ENCODE measurements at regions not wholly inside any gene's neighbourhood (a gene's known extent, or its start where the extent isn't known, plus 50 kb on each side); places are given as distances from the start of the nearest gene placed in this dataset.

DNA sequence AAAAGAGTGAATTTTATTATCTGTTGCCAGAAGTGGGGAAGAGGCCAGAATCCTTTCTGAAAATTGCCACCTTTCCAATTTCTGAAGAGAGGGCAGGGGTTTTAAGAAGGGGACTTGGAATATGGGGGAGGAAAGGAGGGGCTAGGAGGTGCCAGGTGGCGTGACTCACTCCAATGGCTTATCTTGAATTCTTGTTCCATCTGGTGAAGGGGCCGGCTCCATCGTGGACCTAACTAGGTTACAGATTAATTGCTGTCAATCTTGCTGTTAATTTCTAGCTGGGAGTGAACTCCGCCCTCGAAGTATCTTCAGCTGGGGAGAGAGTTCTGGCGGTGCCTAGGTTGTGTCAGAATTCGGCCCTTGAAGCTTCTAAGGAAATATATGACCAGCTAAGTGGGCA lies 138.7 kb downstream of the YTHDC2 start:
- Mint-ChIP-seq H3K9me3 (peaks cover 6 to 10% of the 10 kb centered on the region in 2 donors), H3K36me3 (no peaks in the 10 kb centered on the region), H3K27me3 (peaks cover 12 to 16% of the 10 kb centered on the region in 2 donors), H3K4me1 (no peaks in the 10 kb centered on the region), H3K4me3 (no peak overlapping the region), H3K27ac (no peak overlapping the region)
- DNase-seq, result no peak
- ATAC-seq (replicated peaks), result no peak

GRCh38 chr5:113654828-113655227 lies 141.3 kb downstream of the YTHDC2 start:
- DNase-seq, result no peak

GRCh38 chr5:113660206-113660605 lies 146.7 kb downstream of the YTHDC2 start:
- no peaks in the 10 kb centered on the region for H3K4me1 Mint-ChIP-seq
- no peaks in the 10 kb centered on the region for H3K9me3 Mint-ChIP-seq
- H3K27ac Mint-ChIP-seq, result no peak overlapping the region
- ATAC-seq (replicated peaks) (no peak), DNase-seq (no peak)
- H3K27me3 Mint-ChIP-seq, result peaks cover 8 to 16% of the 10 kb centered on the region in 2 donors
- no peaks in the 10 kb centered on the region for H3K36me3 Mint-ChIP-seq
- H3K4me3 Mint-ChIP-seq, result no peak overlapping the region

More at GRCh38 chr5:113654828-113655227, 141.3 kb downstream of the YTHDC2 start:
- no peaks in the 10 kb centered on the region for H3K4me1 Mint-ChIP-seq
- no peak overlapping the region for H3K27ac Mint-ChIP-seq
- H3K27me3 Mint-ChIP-seq, result peaks cover 0 to 5% of the 10 kb centered on the region in 2 donors
- H3K4me3 Mint-ChIP-seq, result no peak overlapping the region
- ATAC-seq (replicated peaks), result no peak
- H3K36me3 Mint-ChIP-seq, result no peaks in the 10 kb centered on the region
- H3K9me3 Mint-ChIP-seq, result peaks cover 6 to 10% of the 10 kb centered on the region in 2 donors

GRCh38 chr5:113660706-113661250 lies 147.3 kb downstream of the YTHDC2 start:
- H3K27me3 Mint-ChIP-seq, result peaks cover 8 to 16% of the 10 kb centered on the region in 2 donors
- H3K9me3 Mint-ChIP-seq, result no peaks in the 10 kb centered on the region
- ATAC-seq (replicated peaks) (no peak), DNase-seq (no peak)
- no peak overlapping the region for H3K27ac Mint-ChIP-seq
- no peaks in the 10 kb centered on the region for H3K36me3 Mint-ChIP-seq
- H3K4me1 Mint-ChIP-seq, result no peaks in the 10 kb centered on the region
- H3K4me3 Mint-ChIP-seq, result no peak overlapping the region

GRCh38 chr5:113663879-113664541 lies 150.5 kb downstream of the YTHDC2 start:
- no peak for ATAC-seq (replicated peaks)
- Mint-ChIP-seq H3K36me3 (no peaks in the 10 kb centered on the region), H3K4me3 (no peak overlapping the region), H3K9me3 (peaks cover 3% of the 10 kb centered on the region in 2 donors), H3K4me1 (no peaks in the 10 kb centered on the region), H3K27me3 (peaks cover 8 to 23% of the 10 kb centered on the region in 2 donors), H3K27ac (no peak overlapping the region)
- no peak for DNase-seq

GRCh38 chr5:113673041-113673440 lies 159.5 kb downstream of the YTHDC2 start:
- no peak for ATAC-seq (replicated peaks)
- Mint-ChIP-seq H3K27ac (no peak overlapping the region), H3K4me1 (no peaks in the 10 kb centered on the region), H3K27me3 (peaks cover 0 to 6% of the 10 kb centered on the region in 2 donors), H3K9me3 (peaks cover 3 to 4% of the 10 kb centered on the region in 2 donors), H3K36me3 (no peaks in the 10 kb centered on the region), H3K4me3 (no peak overlapping the region)
- no peak for DNase-seq

DNA sequence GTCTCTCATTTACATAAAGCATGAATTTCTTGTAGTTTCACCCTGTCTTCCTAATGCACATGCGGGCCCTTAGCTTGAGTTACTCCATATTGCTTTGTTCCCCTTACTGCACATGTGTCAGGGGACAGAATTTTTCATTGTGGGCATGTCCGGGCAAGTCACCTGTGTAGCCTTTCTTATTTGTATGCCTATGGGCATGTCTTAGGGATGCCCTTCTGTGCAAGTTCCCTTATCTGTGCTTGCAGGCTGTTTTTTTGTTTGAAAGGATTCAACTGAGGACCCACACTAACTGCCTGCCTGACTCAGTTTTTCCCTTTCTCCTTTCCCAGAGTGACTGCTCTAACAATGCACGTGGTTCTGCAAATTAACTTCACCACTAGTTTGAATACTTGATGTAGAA lies 161.7 kb downstream of the YTHDC2 start:
- ATAC-seq (replicated peaks) (no peak), DNase-seq (no peak)
- Mint-ChIP-seq H3K27me3 (peaks cover 0 to 6% of the 10 kb centered on the region in 2 donors), H3K27ac (no peak overlapping the region), H3K4me1 (no peaks in the 10 kb centered on the region), H3K4me3 (no peak overlapping the region), H3K9me3 (peaks cover 0 to 3% of the 10 kb centered on the region in 2 donors), H3K36me3 (no peaks in the 10 kb centered on the region)

DNA sequence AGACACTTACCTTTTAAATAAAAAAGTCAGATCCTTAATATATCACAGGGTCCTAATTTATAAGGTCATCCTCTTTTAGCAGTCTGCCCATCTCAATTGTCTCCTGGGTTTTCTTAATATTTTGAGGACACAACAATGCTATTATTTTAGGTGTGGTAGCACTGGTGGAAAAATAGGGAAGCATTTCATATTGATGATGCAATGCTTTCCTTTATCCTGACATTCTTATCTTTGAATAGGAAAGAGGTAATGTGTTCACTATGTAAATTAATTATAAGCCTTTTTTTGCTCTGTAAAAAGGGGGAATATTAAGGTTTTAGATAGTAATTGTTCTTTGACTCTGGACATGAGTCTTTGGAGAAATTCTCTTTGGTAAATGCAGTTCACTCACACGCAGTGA lies 164.7 kb downstream of the YTHDC2 start:
- Mint-ChIP-seq H3K9me3 (peaks cover 0 to 3% of the 10 kb centered on the region in 2 donors), H3K27me3 (peaks cover 0 to 6% of the 10 kb centered on the region in 2 donors), H3K27ac (no peak overlapping the region), H3K4me3 (no peak overlapping the region), H3K4me1 (no peaks in the 10 kb centered on the region), H3K36me3 (no peaks in the 10 kb centered on the region)
- ATAC-seq (replicated peaks) (no peak), DNase-seq (no peak)

DNA sequence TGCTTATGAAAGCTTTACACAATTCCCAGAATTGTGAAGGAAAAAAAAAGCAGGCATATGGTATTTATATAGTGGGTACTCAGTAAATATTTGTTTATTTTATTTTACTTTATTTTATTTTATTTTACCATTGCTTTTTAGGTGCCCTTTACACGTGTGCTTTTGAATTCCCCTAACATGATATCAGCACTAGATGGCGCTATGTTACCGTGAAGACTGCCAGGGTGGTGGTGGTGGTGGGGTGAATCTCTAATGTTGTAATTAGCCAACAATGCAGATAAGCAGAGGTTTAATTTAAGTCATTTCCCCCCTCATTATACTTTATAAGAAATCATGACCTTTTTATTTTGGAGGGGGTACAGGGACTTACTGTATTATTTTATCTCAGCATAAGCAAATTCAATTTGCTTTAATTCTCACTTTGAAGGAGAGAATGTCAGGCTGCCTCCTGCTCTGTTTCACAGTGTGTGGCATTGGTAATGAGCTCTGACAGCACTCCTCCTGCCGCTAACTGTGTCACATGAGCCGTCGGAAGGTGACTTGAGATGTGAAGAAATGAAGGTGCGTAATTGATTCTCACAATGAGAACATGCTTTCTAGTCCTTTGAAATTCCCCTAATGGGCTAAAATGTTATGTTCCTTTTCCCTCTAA lies 165.6 kb downstream of the YTHDC2 start:
- peak; percentile 64 to 67 for ATAC-seq (replicated peaks)
- H3K36me3 Mint-ChIP-seq, result no peaks in the 10 kb centered on the region
- peak; percentile 3 for DNase-seq
- no peak overlapping the region for H3K4me3 Mint-ChIP-seq
- H3K27me3 Mint-ChIP-seq, result peaks cover 0 to 6% of the 10 kb centered on the region in 2 donors
- H3K27ac Mint-ChIP-seq, result no peak overlapping the region
- no peaks in the 10 kb centered on the region for H3K4me1 Mint-ChIP-seq
- H3K9me3 Mint-ChIP-seq, result peaks cover 0 to under 1% of the 10 kb centered on the region in 2 donors

DNA sequence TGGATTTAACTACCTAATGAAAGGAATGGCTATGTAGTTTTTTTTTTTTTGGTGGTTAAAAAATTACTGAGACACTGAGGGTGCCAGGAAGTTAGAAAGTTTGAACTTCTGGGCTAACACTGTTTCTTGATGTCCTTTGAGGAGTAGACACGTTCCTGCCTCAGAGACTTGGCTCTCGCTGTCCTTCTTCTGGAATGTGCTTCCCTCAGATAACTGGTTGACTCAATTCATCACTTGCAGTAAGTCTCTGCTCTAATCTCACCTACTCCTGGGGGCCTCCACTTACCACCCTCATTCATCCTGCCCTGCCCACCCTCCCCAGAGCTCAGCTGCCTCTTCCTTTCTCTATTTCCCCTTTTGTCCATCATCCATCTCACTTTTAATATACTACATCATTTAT lies 167.0 kb downstream of the YTHDC2 start:
- Mint-ChIP-seq H3K4me3 (no peak overlapping the region), H3K4me1 (no peaks in the 10 kb centered on the region), H3K36me3 (no peaks in the 10 kb centered on the region), H3K27me3 (peaks cover 0 to 6% of the 10 kb centered on the region in 2 donors), H3K27ac (no peak overlapping the region), H3K9me3 (no peaks in the 10 kb centered on the region)
- DNase-seq, result no peak
- no peak for ATAC-seq (replicated peaks)

GRCh38 chr5:113682497-113683136 lies 169.1 kb downstream of the YTHDC2 start:
- ATAC-seq (replicated peaks) (no peak), DNase-seq (no peak)
- H3K4me1 Mint-ChIP-seq, result no peaks in the 10 kb centered on the region

DNA sequence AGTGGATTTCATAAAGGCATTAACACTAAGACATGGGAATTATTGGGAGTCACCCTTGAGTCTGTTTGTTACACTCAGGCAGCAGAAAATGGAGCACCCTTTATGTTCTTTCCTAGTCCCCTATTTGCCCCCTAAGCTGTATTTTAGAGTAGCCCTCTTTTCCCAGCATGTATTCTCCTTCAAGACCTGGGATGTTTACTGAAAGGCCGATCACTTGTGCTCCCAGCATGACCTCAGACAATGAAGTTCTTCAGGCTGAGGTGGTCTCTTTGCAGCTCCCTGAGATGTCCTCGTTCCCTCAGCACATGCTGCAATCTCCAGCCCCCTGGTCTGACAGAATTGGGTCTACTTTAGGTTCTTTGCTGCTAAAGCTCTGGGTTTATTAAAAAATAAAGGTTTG lies 169.7 kb downstream of the YTHDC2 start:
- DNase-seq (no peak), ATAC-seq (replicated peaks) (no peak)
- no peaks in the 10 kb centered on the region for H3K36me3 Mint-ChIP-seq
- H3K4me3 Mint-ChIP-seq, result no peak overlapping the region
- peaks cover 0 to 10% of the 10 kb centered on the region in 2 donors for H3K27me3 Mint-ChIP-seq
- no peak overlapping the region for H3K27ac Mint-ChIP-seq
- H3K9me3 Mint-ChIP-seq, result no peaks in the 10 kb centered on the region
- no peaks in the 10 kb centered on the region for H3K4me1 Mint-ChIP-seq

More at GRCh38 chr5:113682497-113683136, 169.1 kb downstream of the YTHDC2 start:
- H3K9me3 Mint-ChIP-seq, result no peaks in the 10 kb centered on the region
- peaks cover 0 to 14% of the 10 kb centered on the region in 2 donors for H3K27me3 Mint-ChIP-seq
- H3K4me3 Mint-ChIP-seq, result no peak overlapping the region
- H3K36me3 Mint-ChIP-seq, result no peaks in the 10 kb centered on the region
- H3K27ac Mint-ChIP-seq, result no peak overlapping the region

DNA sequence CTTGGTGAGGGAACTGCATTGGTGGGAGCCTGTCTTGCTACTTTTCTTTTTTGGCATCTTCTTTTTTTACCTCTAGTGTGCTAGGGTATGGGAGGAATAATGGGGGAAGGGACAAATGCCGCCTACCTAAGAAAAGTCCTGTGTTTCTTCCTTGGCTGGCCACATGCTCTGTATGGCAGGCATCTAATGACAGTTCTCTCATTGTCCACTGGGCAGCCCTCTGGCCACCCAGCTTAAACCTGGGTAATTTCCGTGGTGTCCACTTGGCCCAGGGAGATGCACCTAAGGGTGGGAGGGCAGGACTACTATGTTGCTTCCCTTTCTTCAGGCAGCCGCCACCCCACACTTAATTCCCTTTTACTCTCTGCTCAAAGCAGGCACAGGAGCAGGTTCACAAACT lies 173.1 kb downstream of the YTHDC2 start:
- no peak for ATAC-seq (replicated peaks)
- Mint-ChIP-seq H3K4me1 (no peaks in the 10 kb centered on the region), H3K36me3 (no peaks in the 10 kb centered on the region)

GRCh38 chr5:113689647-113690046 lies 176.2 kb downstream of the YTHDC2 start:
- Mint-ChIP-seq H3K27me3 (peaks cover 17 to 40% of the 10 kb centered on the region in 2 donors), H3K4me3 (no peak overlapping the region), H3K36me3 (no peaks in the 10 kb centered on the region), H3K9me3 (peaks cover 0 to 2% of the 10 kb centered on the region in 2 donors), H3K4me1 (no peaks in the 10 kb centered on the region), H3K27ac (no peak overlapping the region)
- no peak for ATAC-seq (replicated peaks)
- DNase-seq, result no peak

More for the DNA sequence above, 173.1 kb downstream of the YTHDC2 start:
- Mint-ChIP-seq H3K9me3 (no peaks in the 10 kb centered on the region), H3K4me3 (no peak overlapping the region), H3K27ac (no peak overlapping the region), H3K27me3 (peaks cover 3 to 13% of the 10 kb centered on the region in 2 donors)
- DNase-seq, result no peak

All from stimulated activated naive B cell treated with anti-CD40 and anti-IgM and Interleukin-4, amounts not matched to agents 10 μg/mL and 1 μg/mL and 100 μg/mL, for 72 hours (primary cell).